ENCODE measurements at regions not wholly inside any gene's neighbourhood (a gene's known extent, or its start where the extent isn't known, plus 50 kb on each side); places are given as distances from the start of the nearest gene placed in this dataset.
"Not testable (repeated sequence)": the region's sequence is repeated elsewhere in the genome, so short reads cannot be mapped to it uniquely, and the experiment has no call there.

DNA sequence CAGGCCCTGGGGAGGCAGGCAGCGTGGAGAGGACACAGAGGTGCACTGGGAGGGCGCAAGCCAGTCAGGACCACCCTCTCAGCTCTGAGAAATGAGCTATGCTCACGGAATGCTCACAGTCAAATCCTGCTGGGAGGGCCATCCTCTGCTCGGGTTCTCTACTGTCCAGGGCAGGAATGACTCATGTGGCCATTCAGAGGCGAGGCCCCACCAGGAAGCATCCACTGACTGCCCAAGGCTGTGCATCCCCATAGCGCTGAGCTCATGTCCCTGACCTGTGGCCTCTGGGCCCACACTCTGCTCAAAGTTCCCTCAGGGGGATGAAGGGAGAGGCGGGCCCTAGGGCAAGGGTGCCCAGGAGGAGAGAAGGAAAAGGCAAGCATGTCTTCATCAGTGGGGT lies 182.4 kb downstream of the POTEB start:
- H3K27me3 ChIP-seq; H3K36me3 ChIP-seq; DNase-seq; H3K4me1 ChIP-seq; H3K4me3 ChIP-seq; intact Hi-C loops (cut with DNase I; ENCODE audit: low total_unique reads); in situ Hi-C loops (cut with MboI; ENCODE audit: low sequenced_read_pairs in 4 of 4); ATAC-seq; H3K27ac ChIP-seq; H3K9me3 ChIP-seq: not testable (repeated sequence)

DNA sequence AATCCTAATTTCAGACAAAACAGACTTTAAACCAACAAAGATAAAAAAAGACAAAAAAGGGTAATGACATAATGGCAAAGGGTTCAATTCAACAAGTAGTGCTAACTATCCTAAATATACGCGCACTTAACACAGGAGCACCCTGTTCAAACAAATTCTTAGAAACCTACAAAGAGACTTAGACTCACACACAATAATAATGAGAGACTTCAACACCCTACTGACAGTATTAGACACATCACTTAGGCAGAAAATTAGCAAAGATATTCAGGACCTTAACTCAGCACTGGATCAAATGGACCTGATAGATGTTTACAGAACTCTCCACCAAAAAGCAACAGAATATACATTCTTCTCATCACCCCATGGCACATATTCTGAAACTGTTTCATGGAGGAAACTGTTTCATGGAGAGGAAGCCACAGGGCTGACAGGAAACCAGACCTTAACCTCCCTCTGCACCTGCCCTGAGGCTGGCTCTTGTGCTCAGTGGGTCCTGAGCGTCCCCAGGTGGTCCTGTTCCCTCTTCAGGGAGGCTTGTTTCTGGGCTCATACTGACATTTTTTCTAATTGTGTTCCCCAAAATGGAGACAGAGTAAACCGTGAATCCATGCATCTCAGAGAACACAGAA lies 184.9 kb downstream of the POTEB start:
- ATAC-seq; DNase-seq; H3K4me1 ChIP-seq; H3K9me3 ChIP-seq; H3K4me3 ChIP-seq; intact Hi-C loops (cut with DNase I; ENCODE audit: low total_unique reads); H3K36me3 ChIP-seq; H3K27ac ChIP-seq; H3K27me3 ChIP-seq; in situ Hi-C loops (cut with MboI; ENCODE audit: low sequenced_read_pairs in 4 of 4): not testable (repeated sequence)

DNA sequence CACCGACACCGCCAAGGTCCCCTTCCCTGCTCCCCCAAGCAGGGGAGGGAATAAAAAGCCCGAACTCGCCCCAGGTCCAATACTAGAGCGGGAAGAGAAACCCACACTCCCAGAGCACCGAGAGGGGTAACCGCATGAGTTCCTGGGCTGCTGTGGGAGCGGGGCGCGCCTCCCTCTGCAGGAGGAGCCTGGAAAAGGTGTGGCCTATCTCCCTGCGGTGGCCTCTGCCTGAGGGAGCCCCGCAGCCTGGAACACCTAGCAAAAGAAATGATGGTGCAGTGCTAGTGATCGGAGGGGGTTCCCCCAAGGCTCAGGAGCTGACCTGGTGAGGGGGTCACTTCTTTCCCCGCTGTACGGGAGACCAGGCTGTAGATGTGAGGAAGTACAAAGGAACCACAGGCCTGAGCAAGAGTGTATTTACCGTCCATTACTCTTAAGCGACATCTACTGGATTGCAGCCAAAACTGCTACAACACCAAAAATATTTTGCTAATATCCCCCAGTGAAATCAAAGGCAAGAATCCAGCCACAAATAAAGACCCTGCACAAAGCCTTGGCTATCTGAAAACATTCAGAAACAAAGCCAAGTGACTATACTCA lies 216.6 kb upstream of the POTEB3 start:
- H3K27me3 ChIP-seq; ATAC-seq; DNase-seq; H3K27ac ChIP-seq; in situ Hi-C loops (cut with MboI; ENCODE audit: low sequenced_read_pairs in 4 of 4); H3K4me3 ChIP-seq; intact Hi-C loops (cut with DNase I; ENCODE audit: low total_unique reads); H3K9me3 ChIP-seq; H3K4me1 ChIP-seq; H3K36me3 ChIP-seq: not testable (repeated sequence)

DNA sequence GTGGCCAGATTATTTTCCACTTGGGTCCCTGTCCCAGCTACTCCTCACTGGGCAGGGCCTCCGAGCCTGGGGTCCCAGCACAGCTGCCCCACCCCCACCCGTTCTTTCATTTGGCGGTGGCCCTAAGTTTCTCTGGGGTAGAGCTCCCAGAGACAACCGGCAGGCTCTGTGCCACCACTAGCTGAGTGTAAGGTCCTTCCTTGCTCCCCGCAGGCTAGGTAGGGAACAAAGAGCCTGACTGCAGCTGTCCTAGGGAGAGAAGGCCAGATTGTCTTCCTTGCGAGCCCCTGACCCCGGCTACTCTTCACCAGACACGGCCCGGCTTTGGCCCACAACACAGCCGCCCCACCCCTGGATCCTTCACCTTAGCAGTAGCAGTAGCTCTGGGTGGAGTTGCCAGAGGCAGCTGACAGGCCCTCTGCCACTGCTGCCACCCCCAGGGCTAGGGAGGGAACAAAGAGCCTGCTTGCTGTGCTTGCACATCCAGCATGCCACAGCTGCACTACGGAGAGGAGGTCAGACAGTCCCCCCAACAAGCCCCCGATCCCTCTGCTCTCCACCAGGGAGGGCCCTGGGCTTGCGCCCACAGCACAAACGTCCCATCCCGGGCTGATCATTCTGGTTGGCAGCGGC lies 215.9 kb upstream of the POTEB3 start:
- in situ Hi-C loops (cut with MboI; ENCODE audit: low sequenced_read_pairs in 4 of 4); H3K27me3 ChIP-seq; intact Hi-C loops (cut with DNase I; ENCODE audit: low total_unique reads); H3K27ac ChIP-seq; H3K4me3 ChIP-seq; DNase-seq; H3K9me3 ChIP-seq; H3K36me3 ChIP-seq; H3K4me1 ChIP-seq; ATAC-seq: not testable (repeated sequence)

DNA sequence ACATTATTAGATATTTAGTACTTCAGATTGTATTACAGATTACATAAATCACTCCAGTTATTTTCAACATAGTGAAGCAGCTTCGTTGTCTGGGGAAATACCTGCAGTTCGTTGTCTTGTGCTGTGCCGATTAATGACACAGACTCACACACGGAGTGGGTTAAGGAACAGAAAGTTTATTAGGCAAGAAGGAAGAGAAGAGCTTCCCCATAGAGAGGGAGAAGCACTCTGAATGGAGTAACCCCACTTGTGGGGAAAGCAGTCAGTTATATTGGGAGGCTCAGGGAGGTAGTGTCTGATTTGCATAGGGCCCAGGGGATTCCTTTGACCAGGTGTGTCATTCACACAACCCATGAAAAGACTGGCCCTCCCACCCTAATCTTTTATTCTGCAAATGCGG lies 213.4 kb upstream of the POTEB3 start:
- intact Hi-C loops (cut with DNase I; ENCODE audit: low total_unique reads); ATAC-seq; H3K27me3 ChIP-seq; in situ Hi-C loops (cut with MboI; ENCODE audit: low sequenced_read_pairs in 4 of 4); H3K9me3 ChIP-seq; H3K4me3 ChIP-seq; H3K27ac ChIP-seq; DNase-seq; H3K36me3 ChIP-seq; H3K4me1 ChIP-seq: not testable (repeated sequence)

DNA sequence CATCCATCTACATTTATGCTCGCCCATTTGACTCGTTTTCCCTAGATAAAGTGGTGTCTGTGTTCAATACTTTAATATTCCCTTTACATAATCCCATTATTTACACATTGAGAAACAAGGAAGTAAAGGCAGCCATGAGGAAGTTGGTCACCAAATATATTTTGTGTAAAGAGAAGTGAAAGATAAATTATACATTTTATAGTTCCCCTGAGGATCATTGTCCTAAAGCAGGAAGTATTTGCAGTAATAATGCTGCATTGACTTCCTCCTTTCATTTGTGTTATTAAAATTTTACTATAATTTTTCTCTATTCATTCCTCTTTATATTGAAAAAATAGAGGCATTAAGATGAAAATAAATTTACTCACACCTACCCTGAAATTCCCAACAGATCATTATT lies 198.5 kb upstream of the POTEB3 start:
- in situ Hi-C loops (cut with MboI; ENCODE audit: low sequenced_read_pairs in 4 of 4); H3K27me3 ChIP-seq; H3K4me3 ChIP-seq; H3K27ac ChIP-seq; H3K9me3 ChIP-seq; DNase-seq; intact Hi-C loops (cut with DNase I; ENCODE audit: low total_unique reads); H3K36me3 ChIP-seq; H3K4me1 ChIP-seq; ATAC-seq: not testable (repeated sequence)

DNA sequence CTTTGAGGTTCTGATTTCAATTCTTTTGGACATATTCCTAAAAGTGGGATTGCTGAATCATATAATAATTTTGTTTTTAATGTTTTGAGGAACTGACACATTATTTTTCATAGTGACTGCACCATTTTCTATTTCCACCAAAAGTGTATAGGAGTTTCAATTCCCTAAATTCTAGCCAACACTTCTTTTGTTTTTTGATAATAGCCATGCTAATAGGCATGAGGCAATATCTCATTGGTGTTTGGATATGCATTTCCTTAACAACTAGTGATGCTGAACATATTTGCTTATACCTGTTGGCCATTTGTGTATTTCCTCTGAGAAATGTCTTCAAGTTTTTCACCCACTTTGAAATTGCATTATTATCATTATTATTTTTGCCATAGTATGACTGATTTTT lies 186.4 kb upstream of the POTEB3 start:
- ATAC-seq; H3K27ac ChIP-seq; DNase-seq; H3K4me3 ChIP-seq; in situ Hi-C loops (cut with MboI; ENCODE audit: low sequenced_read_pairs in 4 of 4); H3K9me3 ChIP-seq; H3K4me1 ChIP-seq; intact Hi-C loops (cut with DNase I; ENCODE audit: low total_unique reads); H3K36me3 ChIP-seq; H3K27me3 ChIP-seq: not testable (repeated sequence)

DNA sequence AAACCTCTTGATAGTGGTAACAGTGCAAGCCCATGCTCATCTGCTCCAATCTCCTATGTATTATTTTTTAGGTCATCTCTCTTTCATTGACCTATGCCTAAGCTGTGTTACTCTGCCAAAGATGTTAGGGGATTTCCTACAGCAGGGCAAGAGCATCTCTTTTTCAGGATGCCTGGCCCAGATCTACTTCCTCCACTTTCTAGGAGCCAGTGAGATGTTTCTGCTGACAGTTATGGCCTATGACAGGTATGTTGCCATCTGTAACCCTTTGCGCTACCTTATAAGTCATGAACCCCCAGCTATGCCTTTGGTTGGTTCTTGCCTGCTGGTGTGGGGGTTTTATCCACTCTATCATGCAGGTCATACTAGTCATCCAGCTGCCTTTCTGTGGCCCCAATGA lies 168.9 kb upstream of the POTEB3 start:
- H3K27me3 ChIP-seq; intact Hi-C loops (cut with DNase I; ENCODE audit: low total_unique reads); in situ Hi-C loops (cut with MboI; ENCODE audit: low sequenced_read_pairs in 4 of 4); H3K4me3 ChIP-seq; H3K27ac ChIP-seq; DNase-seq; H3K4me1 ChIP-seq; ATAC-seq; H3K36me3 ChIP-seq; H3K9me3 ChIP-seq: not testable (repeated sequence)

DNA sequence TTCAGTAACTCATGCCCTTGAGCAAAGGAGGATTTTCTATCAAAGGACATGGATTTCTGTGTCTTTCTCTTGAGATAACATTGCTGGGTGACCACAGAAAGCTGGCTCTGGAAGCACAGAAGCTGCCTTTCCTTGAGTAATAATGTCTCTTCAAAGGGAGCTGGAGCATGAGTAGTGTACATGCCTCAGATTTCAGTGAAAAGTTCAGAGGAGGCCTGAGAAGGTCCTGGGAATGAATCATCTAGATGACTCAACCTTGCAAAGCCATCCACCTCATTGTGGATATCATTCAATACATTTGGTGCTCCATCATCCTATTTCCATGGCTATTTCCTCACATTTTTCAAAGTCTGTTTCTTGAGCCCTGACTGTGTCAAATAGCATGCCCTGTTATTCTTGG lies 125.1 kb upstream of the POTEB3 start:
- H3K9me3 ChIP-seq; ATAC-seq; H3K27me3 ChIP-seq; H3K4me3 ChIP-seq; DNase-seq; H3K4me1 ChIP-seq; H3K36me3 ChIP-seq; H3K27ac ChIP-seq; intact Hi-C loops (cut with DNase I; ENCODE audit: low total_unique reads); in situ Hi-C loops (cut with MboI; ENCODE audit: low sequenced_read_pairs in 4 of 4): not testable (repeated sequence)

DNA sequence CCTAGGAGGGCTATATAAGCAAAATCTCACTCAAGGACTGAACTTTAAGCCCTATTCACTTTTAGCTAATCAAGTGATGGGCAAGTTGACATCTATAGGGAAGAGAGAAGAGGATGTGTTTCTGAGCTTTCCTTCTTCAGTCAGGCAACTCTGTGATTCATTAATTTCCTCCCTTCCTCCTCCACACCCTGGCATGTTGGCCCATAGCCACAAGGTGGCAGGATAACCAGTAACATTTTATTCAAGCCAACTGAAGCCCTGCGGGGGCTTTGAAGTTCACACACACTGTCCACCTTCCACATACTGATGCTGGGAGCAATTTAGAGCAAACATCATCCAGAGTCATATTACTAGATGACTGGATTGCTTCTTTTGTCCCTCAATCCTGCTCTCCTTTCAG lies 111.5 kb upstream of the POTEB3 start:
- ATAC-seq; H3K27me3 ChIP-seq; H3K9me3 ChIP-seq; H3K36me3 ChIP-seq; H3K27ac ChIP-seq; DNase-seq; H3K4me3 ChIP-seq; H3K4me1 ChIP-seq; intact Hi-C loops (cut with DNase I; ENCODE audit: low total_unique reads); in situ Hi-C loops (cut with MboI; ENCODE audit: low sequenced_read_pairs in 4 of 4): not testable (repeated sequence)

DNA sequence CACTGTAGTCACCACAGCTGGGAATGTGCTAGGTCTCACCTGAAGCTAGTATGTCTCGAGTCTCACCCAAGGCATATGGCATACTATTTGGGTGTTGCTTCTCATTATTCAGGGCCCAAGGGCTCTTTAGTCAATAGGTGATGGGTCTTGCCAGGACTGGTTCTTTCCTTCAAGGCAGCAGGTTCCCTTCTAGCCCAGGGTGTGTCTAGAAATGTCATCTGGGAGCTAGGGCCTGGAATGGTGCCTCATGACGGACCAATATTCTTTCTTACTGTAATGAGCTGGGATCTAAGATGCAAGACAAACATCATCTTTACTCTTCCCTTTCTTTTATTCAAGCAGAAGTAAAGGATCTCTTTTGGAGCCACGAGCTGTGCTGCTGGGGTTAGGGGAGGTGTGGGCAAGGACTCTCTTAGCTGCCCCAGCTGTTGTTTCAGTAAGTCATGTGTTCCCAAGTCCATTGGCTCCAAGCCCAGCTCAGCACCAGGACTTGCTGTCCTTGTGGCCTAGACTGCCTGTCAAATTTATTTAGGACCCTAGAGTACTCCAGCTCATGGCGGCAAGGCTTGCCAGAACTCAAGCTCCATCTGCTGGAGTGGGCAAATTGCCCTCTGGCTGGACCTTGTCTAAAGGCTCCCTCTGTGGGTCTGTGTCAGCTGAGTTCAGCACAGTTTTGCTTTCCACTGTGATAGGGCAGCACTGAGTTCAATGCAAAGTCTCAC lies 106.0 kb upstream of the POTEB3 start:
- H3K9me3 ChIP-seq; intact Hi-C loops (cut with DNase I; ENCODE audit: low total_unique reads); in situ Hi-C loops (cut with MboI; ENCODE audit: low sequenced_read_pairs in 4 of 4); H3K27me3 ChIP-seq; H3K4me3 ChIP-seq; H3K4me1 ChIP-seq; H3K36me3 ChIP-seq; DNase-seq: not testable (repeated sequence)
- H3K27ac ChIP-seq, result peak overlapping the region in 1 of 4 donors; percentile 61
- ATAC-seq, result peak; percentile 90 to 98

DNA sequence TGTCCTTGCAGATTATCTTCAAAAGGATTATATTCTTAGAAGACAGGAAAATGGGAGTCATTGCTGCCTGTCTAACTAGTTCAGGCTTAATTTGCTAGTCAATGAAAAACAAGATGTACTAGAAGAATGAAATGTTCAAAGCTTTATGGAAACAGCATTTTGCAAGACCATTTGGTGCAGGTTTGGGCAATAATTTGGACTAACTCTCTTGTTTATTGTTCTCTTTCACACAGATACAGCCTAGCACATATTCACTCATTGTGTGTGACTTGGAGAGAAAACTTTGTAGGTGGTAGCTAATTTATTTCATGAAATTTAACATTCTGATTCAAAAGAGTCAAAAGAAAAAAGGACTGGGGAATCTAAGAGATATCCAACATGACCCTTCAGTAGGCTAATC lies 92.5 kb upstream of the POTEB3 start:
- H3K27me3 ChIP-seq; H3K36me3 ChIP-seq; in situ Hi-C loops (cut with MboI; ENCODE audit: low sequenced_read_pairs in 4 of 4); DNase-seq; H3K4me1 ChIP-seq; intact Hi-C loops (cut with DNase I; ENCODE audit: low total_unique reads); H3K9me3 ChIP-seq; H3K4me3 ChIP-seq; H3K27ac ChIP-seq: not testable (repeated sequence)
- ATAC-seq, result peak in 1 of 2 donors; percentile 63
